Mucosa of gallbladder (tissue), 1 donor: ENCODE measurements at regions not wholly inside any gene's neighbourhood (a gene's known extent, or its start where the extent isn't known, plus 50 kb on each side); places are given as distances from the start of the nearest gene placed in this dataset.

Experiments
- DNase-seq: peaks from one replicate; pipeline ENCODE4 v3.0.0-alpha.2; 2020; ENCODE audit warnings: low spot score
- donor health status: DM: no; HTN: no; CAD: no.

- no peak for DNase-seq
Observed at GRCh38 chr7:53699215-53699837, 663.9 kb downstream of the POM121L12 start.

GRCh38 chr7:53719122-53719521 lies 683.7 kb downstream of the POM121L12 start:
- no peak for DNase-seq

- DNase-seq: no peak
Observed at GRCh38 chr7:53740971-53741370, 705.5 kb downstream of the POM121L12 start.

- no peak for DNase-seq
Observed at GRCh38 chr7:53743697-53744402, 708.4 kb downstream of the POM121L12 start.

- DNase-seq: no peak
Observed at GRCh38 chr7:53744403-53744760, 708.9 kb downstream of the POM121L12 start.

- no peak for DNase-seq
Observed at GRCh38 chr7:53756946-53757345, 721.5 kb downstream of the POM121L12 start.

GRCh38 chr7:53768186-53768585 lies 732.8 kb downstream of the POM121L12 start:
- no peak for DNase-seq

- no peak for DNase-seq
Observed at GRCh38 chr7:53771701-53772100, 736.3 kb downstream of the POM121L12 start.

GRCh38 chr7:53776323-53776722 lies 740.9 kb downstream of the POM121L12 start:
- DNase-seq: no peak

- no peak for DNase-seq
Observed at GRCh38 chr7:53789741-53790140, 752.4 kb upstream of the VSTM2A start.

GRCh38 chr7:53794816-53795215 lies 747.4 kb upstream of the VSTM2A start:
- DNase-seq: no peak

- DNase-seq: no peak
Observed at GRCh38 chr7:53800746-53801145, 741.4 kb upstream of the VSTM2A start.

- DNase-seq: no peak
Observed at GRCh38 chr7:53806119-53806518, 736.1 kb upstream of the VSTM2A start.

GRCh38 chr7:53811555-53812079 lies 730.6 kb upstream of the VSTM2A start:
- DNase-seq: no peak

- DNase-seq: no peak
Observed at GRCh38 chr7:53812135-53812534, 730.0 kb upstream of the VSTM2A start.

GRCh38 chr7:53835301-53835700 lies 706.9 kb upstream of the VSTM2A start:
- DNase-seq: no peak

- DNase-seq: no peak
Observed at GRCh38 chr7:53877688-53878087, 664.5 kb upstream of the VSTM2A start.

GRCh38 chr7:53900856-53901528 lies 641.2 kb upstream of the VSTM2A start:
- no peak for DNase-seq

- no peak for DNase-seq
Observed at GRCh38 chr7:53904355-53904754, 637.8 kb upstream of the VSTM2A start.

GRCh38 chr7:53917637-53918036 lies 624.5 kb upstream of the VSTM2A start:
- no peak for DNase-seq

GRCh38 chr7:53920011-53920410 lies 622.2 kb upstream of the VSTM2A start:
- no peak for DNase-seq

- DNase-seq: no peak
Observed at GRCh38 chr7:53940483-53940882, 601.7 kb upstream of the VSTM2A start.

GRCh38 chr7:53947732-53948131 lies 594.4 kb upstream of the VSTM2A start:
- DNase-seq: no peak
